A673 (cell line): ENCODE measurements at regions not wholly inside any gene's neighbourhood (a gene's known extent, or its start where the extent isn't known, plus 50 kb on each side); places are given as distances from the start of the nearest gene placed in this dataset.

Experiments used
- BruUV-seq: library from RNA; stranded (reverse); fragments of 400-500 nt; replicated peaks from 2 replicates; lab custom pipeline; 2021; lab: Mats Ljungman, UMichigan
- CTCF ChIA-PET: fragments of 300-600 bp; sonication (Branson Sonifier 250); formaldehyde crosslinking; loops from one replicate; lab custom pipeline; 2022; ENCODE audit warnings: antibody characterized with exemption; lab: Charles Lee
- POLR2A ChIA-PET: fragments of 300-600 bp; sonication (Branson Sonifier 250); formaldehyde crosslinking; loops from one replicate; lab custom pipeline; 2022; ENCODE audit warnings: antibody characterized with exemption; ENCODE audit not compliant: low non-redundant PET; lab: Charles Lee
- DNase-seq: peaks from one replicate; pipeline ENCODE4 v3.0.0-alpha.2; 2015; ENCODE audit warnings: low spot score
- H3K27ac ChIP-seq: fragments of 200-600 bp; sonication (generic); 2 replicates; pipeline ENCODE4 v1.5.1; 2016; ENCODE audit warnings: mixed run types, low read depth, mild to moderate bottlenecking, mixed read lengths, antibody characterized with exemption, low read length; ENCODE audit not compliant: poor library complexity, severe bottlenecking
- H3K27me3 ChIP-seq: fragments of 200-600 bp; sonication (generic); replicated peaks from 2 replicates; pipeline ENCODE4 v1.6.1; 2017; ENCODE audit warnings: mixed run types, low read depth, mild to moderate bottlenecking, mixed read lengths, antibody characterized with exemption, low read length; ENCODE audit not compliant: insufficient read depth, poor library complexity
- H3K36me3 ChIP-seq: fragments of 200-600 bp; sonication (generic); 2 replicates; pipeline ENCODE4 v1.6.1; 2016; ENCODE audit warnings: mixed run types, mild to moderate bottlenecking, mixed read lengths, antibody characterized with exemption, low read length; ENCODE audit not compliant: insufficient read depth, poor library complexity, severe bottlenecking
- H3K4me1 ChIP-seq: fragments of 200-600 bp; sonication (generic); 2 replicates; pipeline ENCODE4 v1.6.1; 2017; ENCODE audit warnings: mixed run types, mild to moderate bottlenecking, mixed read lengths, antibody characterized with exemption, low read length; ENCODE audit not compliant: insufficient read depth, poor library complexity, severe bottlenecking
- H3K4me3 ChIP-seq: fragments of 200-600 bp; sonication (generic); 2 replicates; pipeline ENCODE4 v1.5.1; 2016; ENCODE audit warnings: low read depth, mixed run types, mild to moderate bottlenecking, mixed read lengths, low read length; ENCODE audit not compliant: poor library complexity, severe bottlenecking
- H3K9me3 ChIP-seq: fragments of 200-600 bp; sonication (generic); 2 replicates; pipeline ENCODE4 v1.6.1; 2016; ENCODE audit warnings: mixed run types, low read depth, mild to moderate bottlenecking, mixed read lengths, antibody characterized with exemption, low read length; ENCODE audit not compliant: poor library complexity, severe bottlenecking
- EZH2 ChIP-seq: fragments of 200-600 bp; sonication (generic); IDR thresholded peaks from 2 replicates; pipeline ENCODE4 v1.6.1; 2017; ENCODE audit warnings: borderline replicate concordance, low read depth, mild to moderate bottlenecking, mixed read lengths, antibody characterized with exemption, low read length; ENCODE audit not compliant: poor library complexity, severe bottlenecking
- intact Hi-C: fragments of 100-400 bp; cut with micrococcal nuclease; formaldehyde crosslinking; loops from one replicate; pipeline ENCODE4 v1.10.0; 2022; ENCODE audit not compliant: unreplicated experiment
- TF ChIP-seq, protein P1 (sequence below): fragments of 300-800, 200-600 bp; sonication (generic); conservative IDR thresholded peaks from 2 replicates; pipeline ENCODE4 v1.5.1; 2017; ENCODE audit warnings: low read depth, mild to moderate bottlenecking, antibody characterized with exemption, low read length, moderate library complexity, mixed read lengths

DNA sequence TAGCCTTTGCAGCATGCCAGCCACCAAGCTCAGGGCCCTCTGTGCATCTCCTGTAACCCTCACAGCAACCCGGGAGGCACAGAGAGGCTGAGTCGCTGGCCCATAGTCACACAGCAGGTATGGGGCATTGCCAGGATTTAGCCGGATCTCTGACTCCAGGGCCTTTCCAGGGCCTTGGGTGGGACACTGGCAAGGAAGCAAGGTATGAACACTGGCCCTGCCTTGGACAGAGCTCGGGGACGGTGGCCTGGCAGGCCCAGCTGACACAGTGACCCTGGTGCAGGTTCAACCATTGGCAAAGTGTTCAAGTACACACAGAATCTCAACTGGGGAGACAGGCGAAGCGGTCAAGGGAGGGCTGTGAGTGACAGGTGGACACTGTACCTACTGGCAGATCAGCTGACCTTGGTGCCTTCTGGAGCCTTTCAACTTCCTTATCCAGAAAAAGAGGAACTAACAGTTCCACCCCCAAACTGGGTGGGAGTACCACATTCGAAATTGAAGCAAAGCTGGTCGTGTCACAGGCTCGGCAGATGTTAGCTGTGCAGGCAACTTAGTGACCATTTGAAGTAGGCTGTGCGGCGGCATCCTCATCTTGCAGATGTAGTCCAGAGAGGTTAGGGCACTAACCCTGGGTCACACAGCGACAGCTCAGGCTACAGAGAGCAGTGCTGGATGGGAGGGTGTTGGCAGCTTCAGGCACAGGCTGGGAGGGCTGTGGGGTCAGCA, 287.4 kb downstream of the SEC14L1 start:
- peak overlapping the region; percentile 40 for H3K27ac ChIP-seq
- TF ChIP-seq EZH2: no peak
- TF ChIP-seq, protein P1, sequence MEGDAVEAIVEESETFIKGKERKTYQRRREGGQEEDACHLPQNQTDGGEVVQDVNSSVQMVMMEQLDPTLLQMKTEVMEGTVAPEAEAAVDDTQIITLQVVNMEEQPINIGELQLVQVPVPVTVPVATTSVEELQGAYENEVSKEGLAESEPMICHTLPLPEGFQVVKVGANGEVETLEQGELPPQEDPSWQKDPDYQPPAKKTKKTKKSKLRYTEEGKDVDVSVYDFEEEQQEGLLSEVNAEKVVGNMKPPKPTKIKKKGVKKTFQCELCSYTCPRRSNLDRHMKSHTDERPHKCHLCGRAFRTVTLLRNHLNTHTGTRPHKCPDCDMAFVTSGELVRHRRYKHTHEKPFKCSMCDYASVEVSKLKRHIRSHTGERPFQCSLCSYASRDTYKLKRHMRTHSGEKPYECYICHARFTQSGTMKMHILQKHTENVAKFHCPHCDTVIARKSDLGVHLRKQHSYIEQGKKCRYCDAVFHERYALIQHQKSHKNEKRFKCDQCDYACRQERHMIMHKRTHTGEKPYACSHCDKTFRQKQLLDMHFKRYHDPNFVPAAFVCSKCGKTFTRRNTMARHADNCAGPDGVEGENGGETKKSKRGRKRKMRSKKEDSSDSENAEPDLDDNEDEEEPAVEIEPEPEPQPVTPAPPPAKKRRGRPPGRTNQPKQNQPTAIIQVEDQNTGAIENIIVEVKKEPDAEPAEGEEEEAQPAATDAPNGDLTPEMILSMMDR: no peak
- intact Hi-C loops: no loop called here
- no peaks in the 10 kb centered on the region for H3K27me3 ChIP-seq
- H3K36me3 ChIP-seq: no peaks in the 10 kb centered on the region
- peaks cover 53% of the 10 kb centered on the region for H3K4me1 ChIP-seq
- DNase-seq: no peak
- no TSS peak for BruUV-seq
- POLR2A ChIA-PET: no interaction called here
- CTCF ChIA-PET: no interaction called here
- no peak overlapping the region for H3K4me3 ChIP-seq
- no peaks in the 10 kb centered on the region for H3K9me3 ChIP-seq

DNA sequence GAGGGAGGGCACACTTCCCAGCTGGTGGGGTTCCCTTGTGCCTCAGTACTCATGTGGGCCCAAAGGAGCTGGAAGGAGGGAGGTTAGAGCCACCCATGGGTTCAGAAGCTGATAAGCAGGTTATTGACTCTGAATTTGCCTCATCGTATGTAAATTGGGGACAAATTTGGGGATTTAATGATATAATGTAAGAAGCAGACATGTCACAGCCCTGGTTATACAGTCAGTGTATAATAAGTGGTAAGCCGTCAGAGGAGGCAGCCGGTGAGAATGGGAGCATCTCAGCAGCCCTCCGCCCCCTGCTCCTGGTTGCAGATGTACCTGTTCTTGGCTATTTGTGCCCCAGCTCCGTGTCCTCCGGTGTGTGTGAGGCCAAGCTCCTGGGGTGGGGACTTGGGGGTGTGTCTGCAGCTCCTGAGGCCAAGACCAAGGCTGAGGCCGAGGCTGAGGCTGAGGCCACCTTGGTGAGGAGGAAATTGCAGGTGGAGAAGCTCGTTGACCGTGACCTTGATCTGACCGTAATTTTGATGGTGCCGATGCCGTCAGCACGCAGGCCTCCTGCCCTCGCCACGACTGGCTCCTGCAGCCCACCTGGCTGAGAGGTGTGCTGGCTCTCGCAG, 288.1 kb downstream of the SEC14L1 start:
- TF ChIP-seq EZH2: no peak
- TF ChIP-seq, protein P1: no peak
- no peak overlapping the region for H3K4me3 ChIP-seq
- ChIA-PET CTCF (no interaction called here), POLR2A (no interaction called here)
- no peaks in the 10 kb centered on the region for H3K9me3 ChIP-seq
- intact Hi-C loops: no loop called here
- H3K36me3 ChIP-seq: no peaks in the 10 kb centered on the region
- no peak for DNase-seq
- no peak overlapping the region for H3K27ac ChIP-seq
- BruUV-seq: no TSS peak
- peaks cover 54% of the 10 kb centered on the region for H3K4me1 ChIP-seq
- H3K27me3 ChIP-seq: no peaks in the 10 kb centered on the region

DNA sequence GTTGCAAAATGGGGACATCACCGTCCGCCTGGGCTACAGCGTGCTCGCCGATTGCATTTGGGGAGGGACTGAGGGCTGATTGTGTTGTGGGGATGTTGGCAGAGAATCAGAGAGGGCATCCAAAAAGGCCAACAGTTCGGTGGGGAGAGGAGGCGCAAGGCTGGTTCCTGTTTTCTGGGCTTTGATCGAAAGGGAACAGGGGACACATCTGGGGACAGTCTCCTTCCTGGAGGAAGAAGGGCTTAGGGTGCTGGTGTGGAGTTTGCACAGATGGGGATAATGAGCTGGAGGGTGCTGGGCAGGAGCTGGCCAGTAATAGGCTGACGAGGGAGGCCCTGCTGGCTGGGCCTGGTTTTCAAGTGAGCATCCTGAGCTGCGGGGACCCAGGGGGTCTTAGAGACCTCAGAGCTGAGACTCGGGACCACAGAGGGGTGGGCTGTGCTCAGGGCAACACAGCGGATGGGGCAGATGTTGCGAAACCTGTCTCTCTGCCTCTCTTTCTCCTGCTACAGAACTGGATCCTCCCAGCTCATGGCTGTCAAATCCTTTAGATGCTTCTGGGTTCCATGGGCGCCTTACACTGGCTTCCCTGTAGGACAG, 288.7 kb downstream of the SEC14L1 start:
- TF ChIP-seq, protein P1: no peak
- TF ChIP-seq EZH2: no peak
- intact Hi-C loops: no loop called here
- H3K36me3 ChIP-seq: no peaks in the 10 kb centered on the region
- peaks cover 58% of the 10 kb centered on the region for H3K4me1 ChIP-seq
- no peak overlapping the region for H3K4me3 ChIP-seq
- BruUV-seq: no TSS peak
- ChIA-PET POLR2A (interaction anchor here (0.6 kb wide), 1 partner anchor 18 kb away, joined by 8 read pairs; no protein-coding TSS in a partner anchor), CTCF (interaction anchor here (0.6 to 1.4 kb wide), 9 partner anchors 8 to 611 kb away, joined by 3 to 6 read pairs (median 4); no protein-coding TSS in a partner anchor)
- H3K9me3 ChIP-seq: no peaks in the 10 kb centered on the region
- no peak overlapping the region for H3K27ac ChIP-seq
- no peaks in the 10 kb centered on the region for H3K27me3 ChIP-seq
- no peak for DNase-seq
